NCI-H748 (cell line): ENCODE measurements at regions not wholly inside any gene's neighbourhood (a gene's known extent, or its start where the extent isn't known, plus 50 kb on each side); places are given as distances from the start of the nearest gene placed in this dataset.
"Not testable (repeated sequence)": the region's sequence is repeated elsewhere in the genome, so short reads cannot be mapped to it uniquely, and the experiment has no call there.

Source experiments
- DNase-seq: peaks from one replicate; lab custom pipeline; 2025; ENCODE audit not compliant: unreplicated experiment; lab: John Stamatoyannopoulos, UW

- no peak for DNase-seq
Measured at GRCh38 chr16:24624102-24624501, 84.7 kb downstream of the RBBP6 start.

- no peak for DNase-seq
Measured at GRCh38 chr16:24626256-24626655, 86.9 kb downstream of the RBBP6 start.

- no peak for DNase-seq
Measured at GRCh38 chr16:24634919-24635318, 94.5 kb upstream of the TNRC6A start.

GRCh38 chr16:24635900-24636610 lies 93.4 kb upstream of the TNRC6A start:
- peak; percentile 7 for DNase-seq

- no peak for DNase-seq
Measured at GRCh38 chr16:24639769-24640168, 89.7 kb upstream of the TNRC6A start.

- DNase-seq = no peak
Measured at GRCh38 chr16:24643489-24643888, 86.0 kb upstream of the TNRC6A start.

GRCh38 chr16:24645739-24646645 lies 83.5 kb upstream of the TNRC6A start:
- no peak for DNase-seq

- no peak for DNase-seq
Measured at GRCh38 chr16:24646646-24646995, 82.8 kb upstream of the TNRC6A start.

GRCh38 chr16:24652209-24652712 lies 77.2 kb upstream of the TNRC6A start:
- no peak for DNase-seq

GRCh38 chr16:24652803-24653202 lies 76.6 kb upstream of the TNRC6A start:
- DNase-seq = no peak

GRCh38 chr16:24653725-24654124 lies 75.7 kb upstream of the TNRC6A start:
- DNase-seq = no peak

GRCh38 chr16:24665942-24666341 lies 63.5 kb upstream of the TNRC6A start:
- DNase-seq = not testable (repeated sequence)

GRCh38 chr16:24667244-24667764 lies 62.1 kb upstream of the TNRC6A start:
- no peak for DNase-seq

- no peak for DNase-seq
Measured at GRCh38 chr16:24668481-24669061, 60.9 kb upstream of the TNRC6A start.

GRCh38 chr16:24670623-24671454 lies 58.6 kb upstream of the TNRC6A start:
- peak; percentile 88 for DNase-seq

- peak; percentile 37 for DNase-seq
Measured at GRCh38 chr16:24671455-24671954, 57.9 kb upstream of the TNRC6A start.

GRCh38 chr16:24673155-24673554 lies 56.3 kb upstream of the TNRC6A start:
- DNase-seq = no peak

GRCh38 chr16:24674877-24675276 lies 54.6 kb upstream of the TNRC6A start:
- no peak for DNase-seq

- no peak for DNase-seq
Measured at GRCh38 chr16:24677388-24677787, 52.1 kb upstream of the TNRC6A start.
